A673 (cell line): ENCODE measurements at regions not wholly inside any gene's neighbourhood (a gene's known extent, or its start where the extent isn't known, plus 50 kb on each side); places are given as distances from the start of the nearest gene placed in this dataset.

ENCODE experiments used
- BruUV-seq: library from RNA; stranded (reverse); fragments of 400-500 nt; replicated peaks from 2 replicates; lab custom pipeline; 2021; lab: Mats Ljungman, UMichigan
- CTCF ChIA-PET: fragments of 300-600 bp; sonication (Branson Sonifier 250); formaldehyde crosslinking; loops from one replicate; lab custom pipeline; 2022; ENCODE audit warnings: antibody characterized with exemption; lab: Charles Lee
- POLR2A ChIA-PET: fragments of 300-600 bp; sonication (Branson Sonifier 250); formaldehyde crosslinking; loops from one replicate; lab custom pipeline; 2022; ENCODE audit warnings: antibody characterized with exemption; ENCODE audit not compliant: low non-redundant PET; lab: Charles Lee
- DNase-seq: peaks from one replicate; pipeline ENCODE4 v3.0.0-alpha.2; 2015; ENCODE audit warnings: low spot score
- H3K27ac ChIP-seq: fragments of 200-600 bp; sonication (generic); 2 replicates; pipeline ENCODE4 v1.5.1; 2016; ENCODE audit warnings: mixed run types, low read depth, mild to moderate bottlenecking, mixed read lengths, antibody characterized with exemption, low read length; ENCODE audit not compliant: poor library complexity, severe bottlenecking
- H3K27me3 ChIP-seq: fragments of 200-600 bp; sonication (generic); replicated peaks from 2 replicates; pipeline ENCODE4 v1.6.1; 2017; ENCODE audit warnings: mixed run types, low read depth, mild to moderate bottlenecking, mixed read lengths, antibody characterized with exemption, low read length; ENCODE audit not compliant: insufficient read depth, poor library complexity
- H3K36me3 ChIP-seq: fragments of 200-600 bp; sonication (generic); 2 replicates; pipeline ENCODE4 v1.6.1; 2016; ENCODE audit warnings: mixed run types, mild to moderate bottlenecking, mixed read lengths, antibody characterized with exemption, low read length; ENCODE audit not compliant: insufficient read depth, poor library complexity, severe bottlenecking
- H3K4me1 ChIP-seq: fragments of 200-600 bp; sonication (generic); 2 replicates; pipeline ENCODE4 v1.6.1; 2017; ENCODE audit warnings: mixed run types, mild to moderate bottlenecking, mixed read lengths, antibody characterized with exemption, low read length; ENCODE audit not compliant: insufficient read depth, poor library complexity, severe bottlenecking
- H3K4me3 ChIP-seq: fragments of 200-600 bp; sonication (generic); 2 replicates; pipeline ENCODE4 v1.5.1; 2016; ENCODE audit warnings: low read depth, mixed run types, mild to moderate bottlenecking, mixed read lengths, low read length; ENCODE audit not compliant: poor library complexity, severe bottlenecking
- H3K9me3 ChIP-seq: fragments of 200-600 bp; sonication (generic); 2 replicates; pipeline ENCODE4 v1.6.1; 2016; ENCODE audit warnings: mixed run types, low read depth, mild to moderate bottlenecking, mixed read lengths, antibody characterized with exemption, low read length; ENCODE audit not compliant: poor library complexity, severe bottlenecking
- CTCF ChIP-seq: fragments of 300-800, 200-600 bp; sonication (generic); conservative IDR thresholded peaks from 2 replicates; pipeline ENCODE4 v1.5.1; 2017; ENCODE audit warnings: low read depth, mild to moderate bottlenecking, antibody characterized with exemption, low read length, moderate library complexity, mixed read lengths
- EZH2 ChIP-seq: fragments of 200-600 bp; sonication (generic); IDR thresholded peaks from 2 replicates; pipeline ENCODE4 v1.6.1; 2017; ENCODE audit warnings: borderline replicate concordance, low read depth, mild to moderate bottlenecking, mixed read lengths, antibody characterized with exemption, low read length; ENCODE audit not compliant: poor library complexity, severe bottlenecking
- intact Hi-C: fragments of 100-400 bp; cut with micrococcal nuclease; formaldehyde crosslinking; loops from one replicate; pipeline ENCODE4 v1.10.0; 2022; ENCODE audit not compliant: unreplicated experiment

GRCh38 chr1:30085811-30086770 is 637.3 kb downstream of the MATN1 start:
- CTCF ChIA-PET: interaction anchor here (0.6 to 1.5 kb wide), 15 partner anchors 27 to 723 kb away, joined by 3 to 7 read pairs (median 4); no protein-coding TSS in a partner anchor
- Histone ChIP-seq H3K9me3 (peaks cover 2% of the 10 kb centered on the region), H3K4me1 (peaks cover 54% of the 10 kb centered on the region), H3K27ac (peak overlapping the region; percentile 44), H3K27me3 (no peaks in the 10 kb centered on the region), H3K4me3 (peak overlapping the region; percentile 20), H3K36me3 (no peaks in the 10 kb centered on the region)
- TF ChIP-seq CTCF (peak; percentile 92), EZH2 (no peak)
- peak; percentile 84 for DNase-seq
- BruUV-seq: no TSS peak
- POLR2A ChIA-PET: interaction anchor here (0.6 kb wide), 1 partner anchor 23 kb away, joined by 3 read pairs; no protein-coding TSS in a partner anchor
- intact Hi-C loops: loop anchor here (5.0 to 10.0 kb wide), 5 partner anchors 171 to 851 kb away; partner anchors contain the start of genes MECR and PTPRU

- no peaks in the 10 kb centered on the region for H3K27me3 ChIP-seq
- intact Hi-C loops: loop anchor here (1.0 to 10.0 kb wide), 6 partner anchors 170 to 850 kb away; partner anchors contain the start of genes MECR and PTPRU
- no peak overlapping the region for H3K4me3 ChIP-seq
- peaks cover 54% of the 10 kb centered on the region for H3K4me1 ChIP-seq
- no peak for DNase-seq
- TF ChIP-seq CTCF (no peak), EZH2 (no peak)
- POLR2A ChIA-PET: no interaction called here
- H3K9me3 ChIP-seq: no peaks in the 10 kb centered on the region
- H3K27ac ChIP-seq: peak overlapping the region; percentile 40
- no peaks in the 10 kb centered on the region for H3K36me3 ChIP-seq
- CTCF ChIA-PET: interaction anchor here (0.6 to 1.5 kb wide), 14 partner anchors 26 to 722 kb away, joined by 3 to 7 read pairs (median 4); no protein-coding TSS in a partner anchor
- no TSS peak for BruUV-seq
Measured at GRCh38 chr1:30084909-30085571, 638.3 kb downstream of the MATN1 start.

- no peaks in the 10 kb centered on the region for H3K9me3 ChIP-seq
- no peak overlapping the region for H3K4me3 ChIP-seq
- DNase-seq: peak; percentile 75
- H3K36me3 ChIP-seq: no peaks in the 10 kb centered on the region
- TF ChIP-seq CTCF: no peak
- H3K27ac ChIP-seq: peak overlapping the region; percentile 45
- CTCF ChIA-PET: interaction anchor here (0.8 to 1.2 kb wide), 2 partner anchors 29 to 291 kb away, joined by 3 to 6 read pairs; no protein-coding TSS in a partner anchor
- intact Hi-C loops: loop anchor here (1.0 to 10.0 kb wide), 4 partner anchors 169 to 849 kb away; partner anchors contain the start of genes MECR and PTPRU
- peaks cover 44% of the 10 kb centered on the region for H3K4me1 ChIP-seq
- H3K27me3 ChIP-seq: no peaks in the 10 kb centered on the region
- POLR2A ChIA-PET: no interaction called here
- no TSS peak for BruUV-seq
Measured at GRCh38 chr1:30083800-30084464, 639.5 kb downstream of the MATN1 start.
